NCI-H446 (cell line): ENCODE measurements at regions not wholly inside any gene's neighbourhood (a gene's known extent, or its start where the extent isn't known, plus 50 kb on each side); places are given as distances from the start of the nearest gene placed in this dataset.
"Not testable (repeated sequence)": the region's sequence is repeated elsewhere in the genome, so short reads cannot be mapped to it uniquely, and the experiment has no call there.

ENCODE experiments used
- DNase-seq, 2 experiments: peaks; one replicate each; lab custom pipeline; 2025; lab: John Stamatoyannopoulos, UW

DNA sequence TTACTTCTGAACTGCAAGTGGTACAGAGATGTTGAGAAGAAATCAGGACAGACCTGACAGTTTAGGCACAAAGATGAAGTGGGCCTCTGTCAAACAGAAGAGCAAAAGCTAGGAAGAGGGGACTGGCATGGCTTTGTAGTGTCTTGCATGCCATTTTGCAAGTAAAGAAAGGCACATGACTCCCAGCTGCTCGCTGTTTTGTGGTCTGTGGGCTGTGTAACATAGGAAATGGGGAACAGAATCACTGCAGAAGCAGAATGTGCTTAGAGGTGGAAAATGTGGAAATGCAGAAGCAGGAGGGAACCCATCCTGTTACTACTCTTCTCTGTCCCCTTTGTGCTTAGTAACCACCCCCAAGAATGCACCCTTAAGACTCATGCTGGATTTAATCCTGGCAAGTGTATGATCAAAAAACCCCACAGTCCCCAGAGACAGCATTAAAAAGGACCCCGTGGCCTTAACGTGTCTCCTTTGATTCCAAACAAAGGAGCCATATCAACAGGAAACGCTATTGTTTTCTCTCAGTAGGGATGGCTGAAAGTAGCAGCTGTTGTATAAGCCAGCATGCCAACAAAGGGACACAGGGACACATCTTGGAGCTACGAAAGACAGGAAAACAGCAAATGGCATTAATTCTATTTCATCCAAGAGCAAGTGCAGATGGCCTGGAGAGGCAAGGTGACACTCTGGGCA is 177.6 kb upstream of the GLRA2 start:
- no peak for DNase-seq

DNA sequence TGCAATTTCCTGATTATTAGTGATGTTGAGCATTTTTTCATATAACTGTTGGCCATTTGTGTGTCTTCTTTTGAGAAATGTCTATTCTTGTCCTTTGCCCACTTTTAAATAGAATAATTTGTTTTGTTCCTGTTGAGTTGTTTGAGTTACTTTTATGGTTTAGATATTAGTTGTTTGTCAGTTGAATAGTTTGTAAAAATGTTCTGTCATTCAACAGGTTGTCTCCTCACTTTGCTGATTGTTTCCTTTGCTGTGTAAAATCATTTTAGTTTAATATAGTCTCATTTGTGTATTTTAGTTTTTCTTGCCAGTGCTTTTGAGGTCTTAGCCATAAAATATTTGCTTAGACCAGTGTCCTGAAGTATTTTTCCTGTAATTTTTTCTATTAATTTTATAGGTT is 181.8 kb upstream of the GLRA2 start:
- no peak for DNase-seq

DNA sequence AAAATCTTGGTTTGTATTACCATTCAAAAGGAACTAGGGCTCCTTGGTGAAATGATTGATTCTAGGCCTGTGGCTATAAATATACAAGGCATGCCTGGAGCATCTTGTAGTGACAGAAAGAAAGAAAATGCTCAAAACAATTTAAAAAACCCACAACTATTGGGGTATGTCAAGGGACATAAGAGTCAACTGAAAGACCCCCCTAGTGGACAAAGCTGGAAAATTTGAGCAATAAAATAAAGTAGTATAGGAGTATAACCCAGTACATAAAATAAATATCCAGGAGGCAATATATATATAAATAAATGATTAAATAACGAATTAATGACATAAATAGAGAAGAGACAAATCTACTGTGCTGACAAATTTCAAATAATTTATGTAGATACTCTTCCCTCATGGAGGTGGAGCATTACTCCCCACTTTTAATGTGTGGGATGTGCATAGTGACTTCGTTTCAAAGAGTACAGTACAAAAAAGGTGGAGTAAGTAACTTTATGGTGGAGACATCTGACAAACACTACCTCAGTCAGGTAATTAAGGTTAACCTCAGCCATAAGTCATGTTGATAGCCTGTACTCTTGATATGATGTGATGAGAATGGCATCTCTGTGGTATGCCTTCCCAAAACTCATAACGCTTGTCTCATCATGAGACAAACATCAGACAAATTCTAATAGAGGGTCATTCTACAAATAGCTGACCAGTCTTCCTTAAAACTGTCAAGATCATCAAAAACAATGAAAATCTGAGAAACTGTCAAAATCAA is 185.0 kb upstream of the GLRA2 start:
- DNase-seq, result no peak

DNA sequence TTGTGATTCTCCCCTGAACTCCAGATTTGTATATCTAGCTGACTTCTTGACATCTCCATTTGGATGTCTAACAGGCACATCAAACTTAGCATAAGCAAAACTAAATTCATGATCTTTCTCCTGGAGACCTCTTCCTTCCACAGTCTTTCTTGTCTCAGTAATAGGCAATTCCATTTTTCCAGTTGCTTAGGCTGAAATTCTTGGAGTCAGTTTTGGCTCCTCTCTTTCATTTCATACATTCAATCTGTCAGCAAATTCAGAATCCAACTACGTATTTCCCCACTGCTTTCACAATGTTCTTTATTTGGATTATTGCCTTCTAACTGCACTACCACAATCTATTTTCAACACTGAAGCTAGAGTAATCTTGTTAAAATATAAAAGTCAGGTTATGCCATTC is 219.9 kb upstream of the GLRA2 start:
- peak in 1 of 2 experiments; percentile 1 for DNase-seq

DNA sequence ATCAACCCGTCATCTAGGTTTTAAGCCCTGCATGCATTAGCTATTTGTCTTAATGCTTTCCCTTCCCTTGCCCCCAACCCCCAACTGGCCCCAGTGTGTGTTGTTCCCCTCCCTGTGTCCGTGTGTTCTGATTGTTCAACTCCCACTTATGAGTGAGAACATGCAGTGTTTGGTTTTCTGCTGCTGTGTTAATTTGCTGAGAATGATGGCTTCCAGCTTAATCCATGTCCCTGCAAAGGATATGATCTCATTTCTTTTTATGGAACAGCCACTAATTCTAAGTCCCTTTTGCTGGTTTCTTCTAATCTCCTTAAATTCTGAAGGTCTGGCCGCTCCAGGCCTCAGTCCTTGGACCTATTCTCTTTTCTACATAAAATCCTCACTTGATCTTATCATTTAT is 220.4 kb upstream of the GLRA2 start:
- DNase-seq, result not testable (repeated sequence)

DNA sequence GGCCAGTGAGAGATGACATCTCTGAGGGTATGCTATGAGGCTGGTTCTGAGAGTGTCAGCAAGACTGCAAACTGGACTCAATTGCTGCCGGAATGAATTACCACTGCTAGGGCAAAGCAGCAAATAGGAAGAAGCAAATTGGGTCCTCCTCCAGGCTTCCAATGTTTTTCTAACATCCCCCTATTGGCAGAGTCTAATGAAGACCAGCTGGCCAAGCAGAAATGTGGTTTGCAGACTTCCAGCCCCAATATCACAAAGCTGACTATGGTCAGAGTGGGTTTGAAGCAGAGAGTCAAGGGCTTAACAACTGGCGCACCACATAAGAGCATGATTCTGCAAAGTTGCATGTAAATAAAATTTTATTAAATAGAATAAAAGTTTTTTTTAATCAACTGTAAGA is 225.4 kb upstream of the GLRA2 start:
- peak in 1 of 2 experiments; percentile 0 for DNase-seq

DNA sequence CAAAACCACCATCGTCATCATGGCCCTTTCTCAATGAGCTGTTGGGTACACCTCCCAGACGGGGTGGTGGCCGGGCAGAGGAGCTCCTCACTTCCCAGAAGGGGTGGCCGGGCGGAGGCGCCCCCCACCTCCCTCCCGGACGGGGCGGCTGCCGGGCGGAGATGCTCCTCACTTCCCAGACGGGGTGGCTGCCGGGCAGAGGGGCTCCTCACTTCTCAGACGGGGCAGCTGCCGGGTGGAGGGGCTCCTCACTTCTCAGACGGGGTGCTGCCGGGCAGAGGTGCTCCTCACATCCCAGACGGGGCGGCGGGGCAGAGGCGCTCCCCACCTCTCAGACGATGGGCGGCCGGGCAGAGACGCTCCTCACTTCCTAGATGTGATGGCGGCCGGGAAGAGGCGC is 226.8 kb upstream of the GLRA2 start:
- DNase-seq, result not testable (repeated sequence)

DNA sequence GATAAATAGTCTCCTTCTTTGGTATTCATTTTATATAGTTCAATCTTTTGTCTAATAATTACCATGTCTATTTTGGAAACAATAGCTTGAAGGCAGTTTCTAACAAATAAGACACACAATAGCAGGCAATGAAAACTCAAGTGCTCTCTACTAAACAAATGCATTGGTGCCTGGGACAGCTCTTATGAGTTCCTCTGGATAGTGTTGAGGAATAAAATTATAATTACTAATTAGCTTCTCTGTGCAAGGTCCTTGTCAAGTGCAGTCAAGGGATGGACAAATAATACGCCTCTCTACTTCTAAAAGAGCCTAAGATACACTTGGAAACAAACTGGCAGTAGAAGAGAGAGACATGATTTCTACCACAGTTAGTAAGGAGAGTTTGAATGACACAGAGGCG is 229.0 kb upstream of the GLRA2 start:
- no peak for DNase-seq

DNA sequence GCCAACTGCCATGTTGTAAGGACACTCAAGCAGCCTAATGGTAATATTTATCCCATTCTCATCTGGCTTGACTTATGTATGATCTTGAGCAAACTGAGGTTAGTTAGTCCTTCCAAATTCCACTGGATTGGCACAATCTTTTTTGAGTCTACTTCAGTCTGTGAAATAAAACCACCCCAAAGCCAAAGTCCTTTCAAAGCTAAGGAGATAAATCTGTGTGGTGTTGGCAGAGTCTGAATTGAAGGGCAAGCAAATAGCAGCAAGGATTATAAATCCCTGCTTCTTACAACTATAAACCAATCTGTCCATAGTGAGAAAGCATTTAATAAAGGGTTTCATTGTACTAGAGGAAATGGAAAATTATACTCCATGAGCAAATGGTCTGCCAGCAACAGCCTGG is 233.9 kb upstream of the GLRA2 start:
- peak in 1 of 2 experiments; percentile 10 for DNase-seq

DNA sequence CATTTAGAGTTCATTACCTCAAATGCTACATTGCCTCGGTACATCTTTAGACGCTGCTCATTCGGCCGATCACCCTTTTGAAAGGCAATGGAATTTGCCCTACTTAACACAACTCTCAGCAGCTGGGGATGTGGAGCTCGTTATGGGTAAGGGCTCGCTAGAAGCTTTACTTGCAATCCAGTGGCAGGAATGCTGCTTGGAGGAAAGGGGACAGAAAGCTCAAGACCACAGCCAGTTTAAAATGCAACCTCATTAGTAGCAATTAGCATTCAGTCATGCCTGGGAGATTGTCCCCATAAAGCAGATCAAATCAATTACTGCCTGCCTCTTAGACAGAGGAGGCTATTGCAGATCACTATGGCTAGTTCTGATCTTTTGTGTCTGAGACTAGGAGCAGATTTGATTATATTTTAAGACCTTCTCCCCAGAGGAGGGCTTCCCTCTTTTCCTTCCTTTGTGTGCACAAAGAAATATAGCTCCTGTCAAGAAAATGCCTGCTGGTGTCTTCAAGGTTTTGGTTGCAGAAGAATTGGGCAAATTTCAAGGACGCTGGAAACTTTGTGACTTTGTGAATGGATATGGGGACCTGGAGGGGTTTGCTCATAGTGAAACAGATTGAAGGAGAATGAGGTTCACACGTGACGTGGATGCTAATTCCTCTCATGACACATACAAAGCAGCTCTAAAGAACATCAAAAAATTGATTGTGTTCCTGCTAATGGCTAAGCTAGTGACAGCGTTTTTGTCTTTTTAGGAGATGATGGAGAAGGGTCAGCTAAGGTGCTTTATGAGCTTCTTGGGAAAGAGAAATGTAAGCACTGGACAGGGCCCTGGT is 237.5 kb upstream of the GLRA2 start:
- no peak for DNase-seq

DNA sequence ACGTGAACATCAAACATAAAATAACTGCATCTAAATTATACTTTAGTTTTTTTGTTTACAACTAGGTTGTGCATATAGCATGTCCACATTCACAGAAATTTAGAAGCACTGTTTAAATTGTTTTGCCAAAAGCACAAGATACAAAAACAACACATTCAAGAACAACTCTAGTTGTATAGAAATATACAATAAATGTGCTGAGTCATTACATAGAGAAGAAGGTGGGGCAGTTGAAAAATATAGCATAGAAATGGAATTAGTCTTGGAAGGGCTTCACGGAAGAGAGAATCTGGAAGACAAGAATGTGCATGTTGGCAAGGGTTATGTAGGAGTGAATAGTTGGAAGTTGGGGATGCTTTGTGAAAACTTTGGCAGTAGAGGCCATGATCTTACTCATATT is 239.0 kb upstream of the GLRA2 start:
- no peak for DNase-seq

DNA sequence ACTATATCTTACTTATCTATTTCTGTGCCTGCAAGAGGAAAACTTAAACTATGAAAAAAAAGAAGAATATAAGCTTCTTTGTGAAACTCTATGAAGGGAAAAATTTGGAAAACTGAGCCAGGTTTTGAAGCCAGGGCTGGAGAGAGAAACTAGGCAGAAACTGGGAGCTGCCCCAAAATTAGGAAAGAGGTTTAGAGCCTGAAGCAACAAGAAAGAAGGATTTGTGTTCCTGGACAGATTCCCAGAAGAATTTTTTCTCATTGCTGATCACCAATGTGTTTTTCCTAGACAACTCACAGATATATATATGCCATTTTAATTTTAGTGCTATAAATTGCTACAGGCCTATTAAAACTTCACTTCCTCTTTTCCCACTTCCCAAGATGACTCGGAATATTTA is 245.0 kb upstream of the GEMIN8 start:
- DNase-seq, result peak; percentile 17 to 44

DNA sequence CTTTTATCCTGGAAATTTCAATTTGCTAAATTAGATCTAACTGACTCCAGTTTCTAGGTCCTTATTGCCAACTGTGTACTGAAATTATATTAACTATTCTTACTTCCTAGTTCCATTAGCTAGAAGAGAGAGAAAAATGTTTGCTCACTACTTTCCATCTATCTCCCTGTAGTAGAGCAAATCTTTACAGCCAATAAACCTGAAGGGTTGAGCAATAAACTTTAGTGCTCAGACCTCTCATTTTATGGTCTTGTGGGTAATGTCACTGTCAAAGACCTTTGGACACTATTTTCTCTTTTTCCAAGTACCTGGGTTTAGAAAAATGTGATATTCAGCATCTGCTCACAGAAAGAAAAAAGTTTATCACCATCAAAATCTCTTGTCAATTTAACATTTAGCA is 237.5 kb upstream of the GEMIN8 start:
- no peak for DNase-seq

DNA sequence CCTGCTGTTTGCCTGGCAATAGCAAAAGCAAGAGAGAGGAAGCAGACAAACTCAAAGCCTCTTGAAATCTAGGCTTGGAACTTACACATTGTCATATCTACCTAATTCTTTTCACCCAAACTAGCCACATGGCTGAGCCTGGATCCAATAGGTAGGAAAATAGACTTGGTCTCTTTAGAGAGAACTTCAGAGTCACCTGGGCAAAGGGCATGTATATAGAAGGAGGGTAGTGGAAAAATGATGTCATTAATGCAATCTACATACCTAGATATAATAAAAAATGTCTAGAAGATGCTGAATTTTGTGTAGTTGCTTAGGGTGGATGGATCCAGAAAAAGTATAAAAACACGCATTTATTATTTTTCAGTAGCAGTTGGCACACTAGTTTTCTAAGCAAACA is 237.0 kb upstream of the GEMIN8 start:
- no peak for DNase-seq

DNA sequence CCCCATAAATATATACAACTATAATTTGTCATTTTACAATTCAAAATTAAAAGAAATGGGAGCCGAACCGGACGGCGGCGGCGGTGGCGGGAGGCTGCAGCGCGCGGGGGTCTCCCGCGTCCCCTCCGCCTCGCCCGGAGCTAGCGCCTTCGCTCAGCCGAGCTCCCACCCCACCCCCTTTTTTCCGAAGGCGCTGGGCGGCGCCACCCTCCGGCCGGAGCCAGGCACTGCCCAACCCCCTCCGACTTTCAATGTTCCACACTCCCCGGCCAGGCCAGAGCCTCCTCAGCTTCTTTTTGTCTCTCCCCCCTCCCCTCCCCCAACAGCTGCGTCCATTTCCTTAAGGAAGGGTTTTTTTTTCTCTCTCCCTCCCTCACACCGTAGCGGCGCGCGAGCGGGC is 214.1 kb upstream of the GEMIN8 start:
- no peak for DNase-seq

DNA sequence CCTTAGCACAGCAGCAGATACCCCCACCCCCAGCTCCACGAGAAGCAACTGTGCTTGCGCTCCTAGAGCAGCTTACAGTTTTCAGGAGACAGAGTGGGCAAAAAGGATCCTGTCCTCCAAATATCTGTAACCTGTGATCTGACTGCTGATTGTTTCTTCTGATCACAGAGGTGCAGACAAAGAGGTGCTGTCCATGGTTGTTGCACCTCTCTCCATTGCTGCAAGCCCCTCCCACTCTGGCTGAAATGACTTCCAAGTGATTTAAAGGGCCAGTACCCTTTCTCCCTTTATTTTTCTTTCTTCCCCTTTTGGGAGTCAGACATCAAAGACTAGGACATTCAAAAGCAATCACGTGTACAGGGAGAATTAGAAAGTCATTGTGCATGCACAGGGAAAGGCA is 205.3 kb upstream of the GEMIN8 start:
- DNase-seq, result no peak

DNA sequence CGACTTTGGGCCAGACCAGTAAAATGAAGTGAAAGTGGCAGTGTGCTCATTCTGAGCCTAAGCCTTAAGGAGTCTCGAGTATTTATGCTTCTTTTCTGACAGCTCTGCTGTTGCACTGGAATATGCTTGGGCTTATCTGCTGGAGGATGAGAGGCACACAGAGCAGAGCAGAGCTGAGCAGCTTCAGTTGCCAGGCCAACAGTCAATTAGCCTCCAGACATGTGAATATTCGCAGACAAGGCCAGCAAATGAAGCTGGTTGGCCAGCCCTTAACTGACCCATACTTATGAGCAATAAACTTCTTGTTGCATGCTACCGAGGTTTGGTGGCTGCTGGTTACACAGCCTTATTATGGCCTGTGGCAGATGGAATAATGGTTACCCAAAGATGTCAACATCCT is 203.0 kb upstream of the GEMIN8 start:
- no peak for DNase-seq

DNA sequence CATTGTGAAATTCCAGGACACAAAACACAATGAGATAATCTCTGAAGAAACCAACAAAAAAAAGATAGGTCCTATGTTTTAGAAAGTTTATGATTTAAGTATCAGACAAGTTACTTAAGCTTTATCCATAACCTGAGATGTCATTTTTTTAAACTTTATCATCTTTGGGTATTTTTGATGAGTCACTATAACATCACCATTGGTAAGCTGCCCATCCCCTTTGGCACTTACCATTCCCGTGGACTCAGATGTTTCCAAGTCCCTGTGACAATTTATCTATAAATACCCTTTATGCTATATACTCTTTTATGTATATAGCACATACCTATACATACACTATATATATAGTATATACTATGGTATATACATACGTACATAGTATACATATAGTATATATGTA is 198.9 kb upstream of the GEMIN8 start:
- no peak for DNase-seq

DNA sequence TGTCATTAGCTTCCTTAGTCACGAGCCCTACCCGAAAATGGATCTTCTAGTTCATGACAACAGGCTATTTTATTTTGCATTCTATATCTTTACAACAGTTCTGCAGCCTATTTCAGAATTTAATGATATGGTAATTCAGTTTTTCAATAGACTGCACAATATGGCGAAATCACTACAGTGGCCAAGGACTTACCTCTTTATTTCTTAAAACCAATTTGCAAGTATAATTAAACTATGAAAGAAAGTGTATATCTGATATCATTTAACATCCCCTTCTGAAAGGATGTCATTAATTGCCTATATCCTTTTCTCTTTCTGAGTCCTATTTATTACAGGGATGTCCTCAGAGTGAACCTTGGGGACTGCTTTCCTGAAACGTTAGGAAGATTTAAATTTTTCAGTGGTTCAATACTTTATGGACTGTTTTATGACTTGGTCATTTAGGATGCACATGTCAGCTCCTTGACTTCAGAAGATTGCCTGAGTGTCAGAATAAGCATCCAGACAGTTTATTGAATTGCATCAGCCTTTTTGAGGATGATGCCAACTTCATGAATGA is 190.8 kb upstream of the GEMIN8 start:
- DNase-seq, result peak in 1 of 2 experiments; percentile 56

DNA sequence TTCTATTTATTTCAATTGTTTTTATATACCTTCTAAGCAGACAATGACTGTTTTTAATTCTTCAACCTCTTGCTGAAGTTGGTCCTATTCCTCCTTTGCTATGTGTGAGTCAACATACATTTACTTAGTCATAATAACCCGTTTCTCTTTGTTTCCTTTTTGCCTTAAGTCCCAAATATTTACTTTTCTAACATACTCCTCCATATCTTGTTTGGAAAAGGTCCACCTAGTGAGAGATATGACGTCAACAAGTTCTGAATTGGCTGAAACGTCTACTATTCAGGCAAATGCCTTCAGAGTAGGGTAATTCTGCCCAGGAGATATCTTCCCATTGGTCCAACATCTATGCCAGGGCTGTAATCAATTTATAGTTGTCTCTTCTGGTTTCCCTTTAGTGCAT is 179.3 kb upstream of the GEMIN8 start:
- no peak for DNase-seq

DNA sequence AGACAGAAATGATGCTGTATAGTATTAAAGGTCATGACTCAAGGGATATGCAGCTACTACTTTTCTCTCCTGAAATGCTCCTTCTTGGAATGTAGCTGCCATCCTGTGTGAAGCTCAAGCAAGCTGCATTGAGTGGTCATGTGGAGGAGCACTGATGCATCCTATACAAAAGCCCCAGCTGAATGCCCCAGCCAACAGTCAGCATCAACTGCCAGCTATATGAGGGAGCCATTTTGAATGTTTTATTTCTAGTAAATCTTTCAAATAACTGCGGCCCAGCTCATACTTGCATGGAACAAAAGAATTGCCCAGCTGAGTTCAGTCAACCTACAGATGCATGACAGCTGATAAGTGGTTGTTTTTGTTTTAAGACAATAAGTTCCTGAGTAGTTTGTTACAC is 165.0 kb upstream of the GEMIN8 start:
- no peak for DNase-seq

DNA sequence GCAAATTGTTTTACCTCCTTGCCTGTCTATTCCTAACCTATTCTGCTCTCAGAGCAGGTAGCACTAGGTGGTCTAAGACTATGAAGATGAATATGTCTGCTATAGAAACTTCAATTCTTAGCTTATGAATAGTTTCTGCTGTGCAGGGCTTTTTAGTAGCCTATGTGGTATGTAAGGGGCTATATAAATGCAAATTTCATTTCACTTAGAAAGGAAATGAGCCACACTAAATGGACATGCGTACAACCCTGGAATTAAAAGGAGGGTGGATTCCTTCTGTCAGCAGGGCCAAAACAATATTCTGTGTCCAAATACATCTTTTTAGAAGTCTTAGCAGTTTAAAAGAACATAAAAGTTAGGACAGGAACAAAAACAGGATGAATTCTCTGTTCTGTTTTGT is 163.9 kb upstream of the GEMIN8 start:
- no peak for DNase-seq

DNA sequence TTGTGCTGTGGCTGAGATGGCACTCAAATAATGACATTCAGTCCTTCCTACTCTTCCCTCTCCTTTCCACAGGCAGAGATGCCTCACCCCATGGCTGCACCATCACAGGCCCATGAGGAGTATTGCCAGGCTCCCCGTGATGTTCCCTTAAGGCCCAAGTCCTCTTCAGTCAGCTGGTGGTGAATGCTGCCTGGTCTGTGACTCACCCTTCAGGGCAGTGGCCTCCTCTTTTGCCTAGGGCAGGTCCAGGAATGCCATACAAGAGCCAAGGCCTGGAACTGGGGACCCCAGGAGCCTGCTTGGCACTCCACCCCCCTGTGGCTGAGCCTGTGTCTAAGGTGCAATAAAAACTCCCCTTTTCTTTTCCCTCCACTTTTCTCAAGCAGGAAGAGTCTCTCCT is 144.2 kb upstream of the GEMIN8 start:
- DNase-seq, result no peak
